ENCODE measurements at regions not wholly inside any gene's neighbourhood (a gene's known extent, or its start where the extent isn't known, plus 50 kb on each side); places are given as distances from the start of the nearest gene placed in this dataset.

DNA sequence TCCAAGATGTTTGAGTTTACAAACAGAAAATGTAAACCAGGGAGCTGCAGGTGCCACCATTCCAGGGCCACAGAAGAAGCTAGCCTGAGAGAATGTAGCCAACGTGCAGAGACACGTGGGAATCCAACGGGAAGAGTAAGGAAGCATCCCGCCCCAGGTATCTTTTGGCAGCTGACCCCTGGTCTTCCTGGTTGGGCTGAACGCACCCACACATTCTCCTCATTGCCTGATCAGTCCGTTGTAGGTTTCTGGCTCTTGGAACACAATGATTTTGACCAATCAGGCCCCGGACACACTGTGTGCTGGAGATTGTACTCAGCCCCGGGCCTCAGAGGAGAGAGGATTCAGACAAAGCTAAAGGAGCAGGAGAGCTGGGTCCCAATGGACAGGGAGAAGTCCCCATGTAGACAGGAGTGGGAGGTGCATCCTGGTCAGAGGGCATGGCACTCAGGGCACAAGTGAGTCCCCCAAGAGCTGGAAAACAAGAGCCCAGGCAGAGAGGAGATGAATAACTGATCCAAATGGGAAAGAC lies 102.3 kb downstream of the TPRA1 start:
- WGBS, 2 donors, result 18 to 47% methylated on average over 3 to 8 of the region's 8 CpGs

GRCh38 chr3:127487196-127487595 lies 103.3 kb downstream of the TPRA1 start:
- Histone ChIP-seq H3K4me1 (no peaks in the 10 kb centered on the region), H3K9me3 (no peaks in the 10 kb centered on the region), H3K27ac (no peak overlapping the region), H3K4me3 (no peak overlapping the region), H3K27me3 (peaks cover 0 to 33% (median 0%) of the 10 kb centered on the region in 4 donors), H3K36me3 (no peaks in the 10 kb centered on the region)
- WGBS, 2 donors, result 76 to 78% methylated on average over 7 of the region's 7 CpGs
- TF ChIP-seq POLR2A (IDR thresholded peaks at IDR 0.05), result no peak
- TF ChIP-seq, protein P1, sequence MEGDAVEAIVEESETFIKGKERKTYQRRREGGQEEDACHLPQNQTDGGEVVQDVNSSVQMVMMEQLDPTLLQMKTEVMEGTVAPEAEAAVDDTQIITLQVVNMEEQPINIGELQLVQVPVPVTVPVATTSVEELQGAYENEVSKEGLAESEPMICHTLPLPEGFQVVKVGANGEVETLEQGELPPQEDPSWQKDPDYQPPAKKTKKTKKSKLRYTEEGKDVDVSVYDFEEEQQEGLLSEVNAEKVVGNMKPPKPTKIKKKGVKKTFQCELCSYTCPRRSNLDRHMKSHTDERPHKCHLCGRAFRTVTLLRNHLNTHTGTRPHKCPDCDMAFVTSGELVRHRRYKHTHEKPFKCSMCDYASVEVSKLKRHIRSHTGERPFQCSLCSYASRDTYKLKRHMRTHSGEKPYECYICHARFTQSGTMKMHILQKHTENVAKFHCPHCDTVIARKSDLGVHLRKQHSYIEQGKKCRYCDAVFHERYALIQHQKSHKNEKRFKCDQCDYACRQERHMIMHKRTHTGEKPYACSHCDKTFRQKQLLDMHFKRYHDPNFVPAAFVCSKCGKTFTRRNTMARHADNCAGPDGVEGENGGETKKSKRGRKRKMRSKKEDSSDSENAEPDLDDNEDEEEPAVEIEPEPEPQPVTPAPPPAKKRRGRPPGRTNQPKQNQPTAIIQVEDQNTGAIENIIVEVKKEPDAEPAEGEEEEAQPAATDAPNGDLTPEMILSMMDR (IDR thresholded peaks at IDR 0.05), result no peak
- no peak for DNase-seq
- intact Hi-C loops (cut with DNase I), result no loop called here

More for the DNA sequence above, 102.3 kb downstream of the TPRA1 start:
- Histone ChIP-seq H3K27me3 (peaks cover 0 to 33% (median 0%) of the 10 kb centered on the region in 4 donors), H3K4me3 (no peak overlapping the region), H3K36me3 (no peaks in the 10 kb centered on the region), H3K9me3 (no peaks in the 10 kb centered on the region), H3K27ac (no peak overlapping the region), H3K4me1 (no peaks in the 10 kb centered on the region)
- DNase-seq, result no peak
- no peak for TF ChIP-seq POLR2A (IDR thresholded peaks at IDR 0.05)
- TF ChIP-seq, protein P1 (IDR thresholded peaks at IDR 0.05), result no peak
- intact Hi-C loops (cut with DNase I), result no loop called here

GRCh38 chr3:127486321-127486944 lies 104.1 kb downstream of the TPRA1 start:
- no peaks in the 10 kb centered on the region for H3K36me3 ChIP-seq
- WGBS, 2 donors, result 91 to 96% methylated on average over 5 to 6 of the region's 10 CpGs
- DNase-seq, result no peak
- no peak overlapping the region for H3K27ac ChIP-seq
- no peak for TF ChIP-seq POLR2A (IDR thresholded peaks at IDR 0.05)
- TF ChIP-seq, protein P1 (IDR thresholded peaks at IDR 0.05), result no peak
- intact Hi-C loops (cut with DNase I), result no loop called here
- H3K4me1 ChIP-seq, result no peaks in the 10 kb centered on the region
- no peaks in the 10 kb centered on the region for H3K9me3 ChIP-seq
- no peak overlapping the region for H3K4me3 ChIP-seq
- H3K27me3 ChIP-seq, result peaks cover 0 to 33% (median 0%) of the 10 kb centered on the region in 4 donors

- Histone ChIP-seq H3K9me3 (no peaks in the 10 kb centered on the region), H3K27ac (no peak overlapping the region), H3K36me3 (no peaks in the 10 kb centered on the region), H3K27me3 (peaks cover 0 to 33% (median 0%) of the 10 kb centered on the region in 4 donors), H3K4me1 (no peaks in the 10 kb centered on the region), H3K4me3 (no peak overlapping the region)
- intact Hi-C loops (cut with DNase I), result no loop called here
- TF ChIP-seq, protein P1 (IDR thresholded peaks at IDR 0.05), result no peak
- no peak for TF ChIP-seq POLR2A (IDR thresholded peaks at IDR 0.05)
- DNase-seq, result no peak
- WGBS, 2 donors, result 74 to 91% methylated on average over 7 to 8 of the region's 8 CpGs
Measured at GRCh38 chr3:127485396-127486170, 105.0 kb downstream of the TPRA1 start.

All from esophagus squamous epithelium (tissue), 5 donors.